HEK293 (cell line): ENCODE measurements at regions not wholly inside any gene's neighbourhood (a gene's known extent, or its start where the extent isn't known, plus 50 kb on each side); places are given as distances from the start of the nearest gene placed in this dataset.

Source experiments
- ZNF175 ChIP-seq: fragments of 450-650 bp; formaldehyde crosslinking; IDR thresholded peaks from 2 replicates; pipeline ENCODE4 v1.5.1; 2016; ENCODE audit warnings: missing biosample characterization, missing genetic modification characterization
- TF ChIP-seq, protein P1 (sequence below): fragments of 450-650 bp; formaldehyde crosslinking; IDR thresholded peaks from 2 replicates; pipeline ENCODE4 v1.5.1; 2016; ENCODE audit warnings: missing biosample characterization, missing genetic modification characterization

DNA sequence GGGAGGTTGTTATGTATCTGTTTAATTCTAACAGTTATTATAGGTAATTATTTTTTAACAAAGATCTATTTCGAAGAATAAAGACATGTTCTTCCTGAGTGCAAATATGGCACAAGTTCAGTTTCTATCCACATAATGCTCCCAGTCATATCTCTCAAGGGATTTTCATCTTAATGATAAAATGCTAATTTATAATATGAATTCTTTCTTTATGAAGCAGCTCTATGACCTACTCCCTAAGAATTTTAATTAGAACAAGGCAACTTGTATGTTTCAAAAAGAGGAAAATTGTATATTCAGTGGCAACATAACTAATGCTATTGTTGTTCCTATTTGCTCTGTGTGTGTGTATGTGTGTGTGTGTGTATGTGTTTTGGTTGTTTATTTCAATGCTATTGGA is 1222.1 kb upstream of the NCAM2 start:
- TF ChIP-seq ZNF175, result no peak
- TF ChIP-seq, protein P1, sequence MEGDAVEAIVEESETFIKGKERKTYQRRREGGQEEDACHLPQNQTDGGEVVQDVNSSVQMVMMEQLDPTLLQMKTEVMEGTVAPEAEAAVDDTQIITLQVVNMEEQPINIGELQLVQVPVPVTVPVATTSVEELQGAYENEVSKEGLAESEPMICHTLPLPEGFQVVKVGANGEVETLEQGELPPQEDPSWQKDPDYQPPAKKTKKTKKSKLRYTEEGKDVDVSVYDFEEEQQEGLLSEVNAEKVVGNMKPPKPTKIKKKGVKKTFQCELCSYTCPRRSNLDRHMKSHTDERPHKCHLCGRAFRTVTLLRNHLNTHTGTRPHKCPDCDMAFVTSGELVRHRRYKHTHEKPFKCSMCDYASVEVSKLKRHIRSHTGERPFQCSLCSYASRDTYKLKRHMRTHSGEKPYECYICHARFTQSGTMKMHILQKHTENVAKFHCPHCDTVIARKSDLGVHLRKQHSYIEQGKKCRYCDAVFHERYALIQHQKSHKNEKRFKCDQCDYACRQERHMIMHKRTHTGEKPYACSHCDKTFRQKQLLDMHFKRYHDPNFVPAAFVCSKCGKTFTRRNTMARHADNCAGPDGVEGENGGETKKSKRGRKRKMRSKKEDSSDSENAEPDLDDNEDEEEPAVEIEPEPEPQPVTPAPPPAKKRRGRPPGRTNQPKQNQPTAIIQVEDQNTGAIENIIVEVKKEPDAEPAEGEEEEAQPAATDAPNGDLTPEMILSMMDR, result no peak
